Body of pancreas (tissue), 4 donors: ENCODE measurements at regions not wholly inside any gene's neighbourhood (a gene's known extent, or its start where the extent isn't known, plus 50 kb on each side); places are given as distances from the start of the nearest gene placed in this dataset.

Source experiments
- ATAC-seq: fragments of 150-250 bp; one replicate; pipeline ENCODE4 v1.9.1; 2016
- DNase-seq, 4 donors: peaks; one replicate each; pipeline ENCODE4 v3.0.0-alpha.2; 2019
- H3K27ac ChIP-seq, 4 donors: fragments of 200-600 bp; sonication (generic); 1 replicate in 3 of 4; 2 replicates in 1 of 4; pipeline versions ENCODE4 v1.5.1 to v1.6.1; 2016 to 2019; ENCODE audit warnings: mild to moderate bottlenecking in 1 of 4, mixed read lengths in 1 of 4, moderate library complexity in 1 of 4
- H3K27me3 ChIP-seq, 2 donors: fragments of 200-600 bp; sonication (generic); one replicate each; pipeline ENCODE4 v1.6.0; 2016; ENCODE audit warnings: mild to moderate bottlenecking in 1 of 2
- H3K36me3 ChIP-seq, 2 donors: fragments of 200-600 bp; sonication (generic); replicated peaks in 1 of 2; 2 replicates each; pipeline ENCODE4 v1.5.1; 2016; ENCODE audit warnings: low read depth in 2 of 2; ENCODE audit not compliant: insufficient read depth in 1 of 2
- H3K4me1 ChIP-seq: fragments of 200-600 bp; sonication (generic); one replicate; pipeline ENCODE4 v1.6.0; 2016
- H3K4me3 ChIP-seq, 2 donors: fragments of 200-600 bp; sonication (generic); 1 replicate in 1 of 2; 2 replicates in 1 of 2; pipeline ENCODE4 v1.5.1; 2016 to 2019
- H3K9me3 ChIP-seq, 3 donors: fragments of 200-600 bp; sonication (generic); 1 replicate in 2 of 3; 2 replicates in 1 of 3; pipeline ENCODE4 v1.5.1; 2016
- POLR2A ChIP-seq, 3 donors: fragments of 450-650 bp; IDR thresholded peaks; one replicate each; pipeline ENCODE4 v1.6.1; 2016; ENCODE audit warnings: antibody characterized with exemption in 3 of 3, mild to moderate bottlenecking in 2 of 3
- WGBS, 2 donors: methylation state at CpG; one replicate each; pipeline ENCODE4 v1.1.5; 2017; 5-methylcytosine and 5-hydroxymethylcytosine counted together
- intact Hi-C: fragments of 100-400 bp; cut with DNase I; formaldehyde crosslinking; loops from one replicate; pipeline ENCODE4 v1.15.1; 2023
- TF ChIP-seq, protein P1 (sequence below), 7 experiments: fragments of 450-650 bp in 4 of 7; fragments of 200-600 bp in 3 of 7; sonication (generic) in 3 of 7; IDR thresholded peaks; one replicate each; pipeline ENCODE4 v1.5.1; 2016 to 2019; ENCODE audit warnings: antibody characterized with exemption in 7 of 7

DNA sequence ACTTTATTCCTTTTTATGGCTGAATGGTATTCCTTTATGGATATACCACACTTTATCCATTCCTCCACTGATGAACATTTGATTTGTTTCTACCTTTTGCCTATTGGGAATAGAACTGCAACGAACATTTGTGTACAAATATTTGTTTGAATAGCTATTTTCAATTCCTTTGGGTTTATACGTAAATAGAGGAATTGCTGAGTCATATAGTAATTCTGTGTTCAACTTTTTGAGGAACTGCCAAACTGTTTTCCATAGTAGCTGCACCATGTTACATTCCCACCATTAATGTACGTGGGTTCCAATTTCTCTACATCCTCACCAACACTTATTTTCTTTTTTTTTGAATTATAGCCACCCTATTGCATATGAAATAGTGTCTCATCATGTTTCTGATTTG, 156.5 kb upstream of the ATP6AP2 start:
- Histone ChIP-seq H3K36me3 (no peaks in the 10 kb centered on the region), H3K4me1 (no peaks in the 10 kb centered on the region), H3K27ac (no peak overlapping the region), H3K9me3 (no peaks in the 10 kb centered on the region), H3K4me3 (no peak overlapping the region), H3K27me3 (no peaks in the 10 kb centered on the region)
- DNase-seq (no peak), ATAC-seq (no peak)
- TF ChIP-seq POLR2A (IDR thresholded peaks at IDR 0.05), result no peak
- TF ChIP-seq, protein P1, sequence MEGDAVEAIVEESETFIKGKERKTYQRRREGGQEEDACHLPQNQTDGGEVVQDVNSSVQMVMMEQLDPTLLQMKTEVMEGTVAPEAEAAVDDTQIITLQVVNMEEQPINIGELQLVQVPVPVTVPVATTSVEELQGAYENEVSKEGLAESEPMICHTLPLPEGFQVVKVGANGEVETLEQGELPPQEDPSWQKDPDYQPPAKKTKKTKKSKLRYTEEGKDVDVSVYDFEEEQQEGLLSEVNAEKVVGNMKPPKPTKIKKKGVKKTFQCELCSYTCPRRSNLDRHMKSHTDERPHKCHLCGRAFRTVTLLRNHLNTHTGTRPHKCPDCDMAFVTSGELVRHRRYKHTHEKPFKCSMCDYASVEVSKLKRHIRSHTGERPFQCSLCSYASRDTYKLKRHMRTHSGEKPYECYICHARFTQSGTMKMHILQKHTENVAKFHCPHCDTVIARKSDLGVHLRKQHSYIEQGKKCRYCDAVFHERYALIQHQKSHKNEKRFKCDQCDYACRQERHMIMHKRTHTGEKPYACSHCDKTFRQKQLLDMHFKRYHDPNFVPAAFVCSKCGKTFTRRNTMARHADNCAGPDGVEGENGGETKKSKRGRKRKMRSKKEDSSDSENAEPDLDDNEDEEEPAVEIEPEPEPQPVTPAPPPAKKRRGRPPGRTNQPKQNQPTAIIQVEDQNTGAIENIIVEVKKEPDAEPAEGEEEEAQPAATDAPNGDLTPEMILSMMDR (IDR thresholded peaks at IDR 0.05), result no peak
- 61 to 74% methylated on average over 3 of the region's 3 CpGs for WGBS, 2 donors
- intact Hi-C loops, result no loop called here

DNA sequence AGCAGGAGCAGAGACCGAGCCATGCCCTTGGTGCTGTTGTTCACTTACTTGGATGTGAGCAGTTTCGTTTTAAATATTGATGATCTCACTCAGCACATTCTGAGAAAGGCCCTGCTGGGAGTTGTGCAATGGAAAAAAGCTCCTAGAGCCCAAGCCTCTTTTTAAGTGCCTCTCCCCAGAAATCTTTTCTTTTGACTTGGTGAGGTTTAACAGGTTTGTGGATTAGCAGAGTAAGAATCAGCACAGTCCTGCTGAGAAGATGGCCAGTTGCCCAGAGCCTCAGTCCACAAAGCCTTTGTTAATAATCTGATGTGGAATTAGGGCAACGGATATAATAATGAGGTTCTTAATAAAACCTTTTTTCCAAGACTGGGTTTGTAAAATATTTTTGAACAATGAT, 157.5 kb upstream of the ATP6AP2 start:
- no peak for TF ChIP-seq POLR2A (IDR thresholded peaks at IDR 0.05)
- TF ChIP-seq, protein P1 (IDR thresholded peaks at IDR 0.05), result no peak
- H3K4me1 ChIP-seq, result no peaks in the 10 kb centered on the region
- H3K9me3 ChIP-seq, result no peaks in the 10 kb centered on the region
- intact Hi-C loops, result no loop called here
- H3K4me3 ChIP-seq, result no peak overlapping the region
- no peak for DNase-seq
- 78 to 89% methylated on average over 2 to 3 of the region's 3 CpGs for WGBS, 2 donors
- no peaks in the 10 kb centered on the region for H3K27me3 ChIP-seq
- no peaks in the 10 kb centered on the region for H3K36me3 ChIP-seq
- no peak for ATAC-seq
- no peak overlapping the region for H3K27ac ChIP-seq

DNA sequence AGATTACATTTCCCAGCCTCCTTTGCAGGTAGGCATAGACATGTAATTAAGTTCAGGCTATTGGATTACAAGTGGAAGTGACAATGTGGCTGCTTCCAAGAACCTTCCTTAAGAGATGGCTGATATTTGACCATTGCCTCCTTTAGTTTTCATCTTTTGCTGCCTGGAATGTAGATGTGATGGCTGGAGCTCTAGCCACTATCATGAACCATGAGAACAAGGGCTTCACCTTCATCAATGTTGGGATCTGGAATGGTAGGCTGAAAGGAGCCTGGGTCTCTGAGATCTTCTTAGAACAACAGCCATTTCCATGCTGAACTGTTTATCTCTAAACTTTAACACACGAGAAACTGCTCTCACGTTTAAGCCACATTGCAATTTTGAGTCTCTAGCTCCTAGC, 158.7 kb upstream of the ATP6AP2 start:
- TF ChIP-seq, protein P1 (IDR thresholded peaks at IDR 0.05), result no peak
- no peak for TF ChIP-seq POLR2A (IDR thresholded peaks at IDR 0.05)
- Histone ChIP-seq H3K4me1 (no peaks in the 10 kb centered on the region), H3K36me3 (no peaks in the 10 kb centered on the region), H3K27me3 (no peaks in the 10 kb centered on the region), H3K27ac (no peak overlapping the region), H3K4me3 (no peak overlapping the region), H3K9me3 (no peaks in the 10 kb centered on the region)
- 65 to 96% methylated on average over 2 of the region's 2 CpGs for WGBS, 2 donors
- ATAC-seq (no peak), DNase-seq (no peak)
- intact Hi-C loops, result no loop called here

DNA sequence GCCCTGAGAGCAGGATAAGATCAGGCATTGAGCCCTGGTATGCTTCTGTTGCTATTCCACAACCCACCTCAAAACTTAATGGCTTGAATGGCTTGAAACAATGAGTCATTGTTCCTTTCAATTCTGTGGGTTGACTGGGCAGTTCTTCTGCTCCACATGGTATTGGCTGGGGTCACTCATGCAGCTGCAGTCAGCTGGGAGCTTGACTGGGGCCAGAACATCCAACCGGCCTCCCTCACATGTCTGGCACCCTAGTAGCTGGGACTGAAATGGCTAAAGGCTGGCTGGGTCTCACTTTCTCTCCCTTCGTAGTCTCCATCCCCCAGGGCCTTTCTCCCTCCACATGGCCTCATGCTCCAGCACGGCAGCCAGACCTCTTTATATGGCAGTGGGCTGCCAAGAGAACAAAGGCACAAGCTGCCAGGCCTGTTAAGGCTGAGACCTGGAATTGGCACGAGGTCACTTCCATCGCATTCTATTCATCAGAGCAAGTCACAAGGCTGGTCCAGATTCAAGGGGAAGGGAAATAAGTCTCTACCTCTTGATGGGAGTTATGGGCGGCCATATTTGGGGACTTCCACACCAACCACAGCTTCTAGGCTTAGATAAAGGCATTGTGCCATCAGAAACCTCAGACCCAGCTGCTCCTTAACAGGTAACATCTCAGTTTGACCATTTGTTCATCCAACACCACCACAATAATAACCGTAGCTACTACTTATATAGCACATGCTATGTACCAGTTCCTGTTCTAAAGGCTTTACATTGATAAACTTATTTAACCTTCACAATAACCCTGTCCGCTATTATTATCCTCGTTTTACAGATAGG, 159.7 kb upstream of the ATP6AP2 start:
- Histone ChIP-seq H3K9me3 (no peaks in the 10 kb centered on the region), H3K36me3 (no peaks in the 10 kb centered on the region), H3K4me1 (no peaks in the 10 kb centered on the region), H3K4me3 (no peak overlapping the region), H3K27ac (no peak overlapping the region), H3K27me3 (no peaks in the 10 kb centered on the region)
- ATAC-seq (no peak), DNase-seq (no peak)
- WGBS, 2 donors, result 78 to 81% methylated on average over 8 of the region's 9 CpGs
- intact Hi-C loops, result no loop called here
- TF ChIP-seq, protein P1 (IDR thresholded peaks at IDR 0.05), result no peak
- no peak for TF ChIP-seq POLR2A (IDR thresholded peaks at IDR 0.05)

DNA sequence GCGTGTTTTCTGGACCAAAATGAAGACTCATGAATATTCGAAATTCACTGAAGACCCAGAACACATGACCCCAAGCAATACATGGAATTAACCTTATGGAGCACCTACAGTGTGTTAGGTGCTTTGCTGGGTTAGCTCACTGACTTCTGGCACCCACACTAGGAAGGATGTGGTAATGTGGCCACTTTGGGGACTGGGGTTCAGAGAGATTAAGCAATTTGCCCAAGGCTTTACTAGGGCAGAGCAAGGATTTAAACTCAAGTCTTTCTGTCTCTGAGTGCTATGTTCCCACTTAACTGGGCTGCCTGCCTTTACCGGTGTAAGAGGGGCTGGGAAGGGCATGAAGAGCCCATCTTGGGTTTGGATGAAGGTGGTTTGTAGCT, 162.0 kb upstream of the ATP6AP2 start:
- no peaks in the 10 kb centered on the region for H3K9me3 ChIP-seq
- WGBS, 2 donors, result 83 to 100% methylated on average over 1 to 3 of the region's 3 CpGs
- TF ChIP-seq POLR2A (IDR thresholded peaks at IDR 0.05), result no peak
- TF ChIP-seq, protein P1 (IDR thresholded peaks at IDR 0.05), result no peak
- no peaks in the 10 kb centered on the region for H3K36me3 ChIP-seq
- no peak for ATAC-seq
- no peak overlapping the region for H3K4me3 ChIP-seq
- intact Hi-C loops, result no loop called here
- H3K4me1 ChIP-seq, result no peaks in the 10 kb centered on the region
- no peaks in the 10 kb centered on the region for H3K27me3 ChIP-seq
- no peak for DNase-seq
- no peak overlapping the region for H3K27ac ChIP-seq
